IMR-90 (cell line): ENCODE measurements at regions not wholly inside any gene's neighbourhood (a gene's known extent, or its start where the extent isn't known, plus 50 kb on each side); places are given as distances from the start of the nearest gene placed in this dataset.

Experiments
- ATAC-seq: fragments of 200-7000 bp; cut with Tn5 transposase; 2 replicates; pipeline ENCODE4 v1.9.1; 2020; ENCODE audit warnings: low read depth, mild to moderate bottlenecking, moderate library complexity
- BruUV-seq: library from RNA; stranded (reverse); fragments of 400-500 nt; replicated peaks from 2 replicates; lab custom pipeline; 2021; lab: Mats Ljungman, UMichigan
- CTCF ChIA-PET: fragments of 300-600 bp; formaldehyde crosslinking; extraction: SDS; loops from one replicate; lab custom pipeline; 2021; ENCODE audit warnings: antibody characterized with exemption; lab: Yijun Ruan, JAX
- POLR2A ChIA-PET: fragments of 300-600 bp; sonication (Branson Sonifier 250); formaldehyde crosslinking; loops from one replicate; lab custom pipeline; 2022; ENCODE audit warnings: antibody characterized with exemption; ENCODE audit not compliant: unreplicated experiment; lab: Charles Lee
- DNase-seq: peaks from one replicate; pipeline ENCODE4 v3.0.0; 2013
- H2AFZ ChIP-seq: replicated peaks from 2 replicates; pipeline ENCODE3; 2013; ENCODE audit warnings: low read length, mild to moderate bottlenecking; ENCODE audit not compliant: poor library complexity
- H2AK5ac ChIP-seq: 2 replicates; pipeline ENCODE4 v1.6.1; 2013; ENCODE audit warnings: low read depth, low read length, inconsistent platforms
- H2AK9ac ChIP-seq: replicated peaks from 2 replicates; pipeline ENCODE3; 2013; ENCODE audit warnings: mild to moderate bottlenecking, low read depth, low read length, moderate library complexity; ENCODE audit not compliant: poor library complexity
- H2BK120ac ChIP-seq: 2 replicates; pipeline ENCODE4 v1.6.1; 2013; ENCODE audit warnings: low read depth, low read length, inconsistent platforms
- H2BK15ac ChIP-seq: 3 replicates; pipeline ENCODE4 v1.6.1; 2013; ENCODE audit warnings: low read depth, low read length, inconsistent platforms
- H2BK20ac ChIP-seq: 2 replicates; pipeline ENCODE4 v1.6.1; 2013; ENCODE audit warnings: low read depth, mild to moderate bottlenecking, inconsistent platforms, low read length, moderate library complexity
- H2BK5ac ChIP-seq: 2 replicates; pipeline ENCODE4 v1.6.1; 2013; ENCODE audit warnings: mild to moderate bottlenecking, low read depth, low read length, inconsistent platforms; ENCODE audit not compliant: poor library complexity, severe bottlenecking
- H3K14ac ChIP-seq: replicated peaks from 2 replicates; pipeline ENCODE4 v1.6.1; 2013; ENCODE audit warnings: low read depth, low read length, inconsistent platforms
- H3K18ac ChIP-seq: 2 replicates; pipeline ENCODE4 v1.6.1; 2013; ENCODE audit warnings: low read depth, low read length, control low read depth
- H3K23ac ChIP-seq: 2 replicates; pipeline ENCODE4 v1.6.1; 2013; ENCODE audit warnings: low read depth, low read length, inconsistent platforms
- H3K27ac ChIP-seq: 2 replicates; pipeline ENCODE4 v1.5.1; 2013; ENCODE audit warnings: mild to moderate bottlenecking, control low read depth, low read length; ENCODE audit not compliant: insufficient read depth
- H3K27me3 ChIP-seq: 2 replicates; pipeline ENCODE4 v1.6.1; 2013; ENCODE audit warnings: low read length; ENCODE audit not compliant: control insufficient read depth, insufficient read depth
- H3K36me3 ChIP-seq: 2 replicates; pipeline ENCODE4 v1.6.1; 2013; ENCODE audit warnings: low read length, mixed read lengths; ENCODE audit not compliant: control insufficient read depth, insufficient read depth
- H3K4ac ChIP-seq: 2 replicates; pipeline ENCODE4 v1.6.1; 2013; ENCODE audit warnings: low read depth, low read length, inconsistent platforms
- H3K4me1 ChIP-seq: 2 replicates; pipeline ENCODE4 v1.6.1; 2013; ENCODE audit warnings: low read length, mixed read lengths; ENCODE audit not compliant: control insufficient read depth, insufficient read depth
- H3K4me2 ChIP-seq: 2 replicates; pipeline ENCODE4 v1.6.1; 2013; ENCODE audit warnings: low read depth, mild to moderate bottlenecking, control low read depth, low read length, moderate library complexity
- H3K4me3 ChIP-seq: 2 replicates; pipeline ENCODE4 v1.5.1; 2013; ENCODE audit warnings: low read depth, mild to moderate bottlenecking, control low read depth, low read length, moderate library complexity; ENCODE audit not compliant: insufficient read depth
- H3K56ac ChIP-seq: 2 replicates; pipeline ENCODE4 v1.6.1; 2013; ENCODE audit warnings: low read length, inconsistent platforms; ENCODE audit not compliant: insufficient read depth; ENCODE audit errors: extremely low read depth
- H3K79me1 ChIP-seq, 2 experiments: 2 replicates each; pipeline ENCODE4 v1.6.1; 2013; ENCODE audit warnings: low read length in 2 of 2, inconsistent platforms in 1 of 2, low read depth in 1 of 2
- H3K9ac ChIP-seq: 2 replicates; pipeline ENCODE4 v1.6.1; 2013; ENCODE audit warnings: low read depth, low read length, control low read depth
- H3K9me1 ChIP-seq: 2 replicates; pipeline ENCODE4 v1.6.1; 2013; ENCODE audit warnings: low read length, inconsistent platforms; ENCODE audit not compliant: insufficient read depth
- H3K9me3 ChIP-seq: 2 replicates; pipeline ENCODE4 v1.6.1; 2013; ENCODE audit warnings: low read length; ENCODE audit not compliant: control insufficient read depth, insufficient read depth
- H4K20me1 ChIP-seq: 2 replicates; pipeline ENCODE4 v1.6.1; 2013; ENCODE audit warnings: low read length, inconsistent platforms; ENCODE audit not compliant: insufficient read depth
- H4K5ac ChIP-seq: 2 replicates; pipeline ENCODE4 v1.6.1; 2013; ENCODE audit warnings: mild to moderate bottlenecking, low read depth, low read length, control low read depth
- H4K8ac ChIP-seq, 2 experiments: 2 replicates each; pipeline ENCODE4 v1.6.1; 2013; ENCODE audit warnings: low read depth in 2 of 2, low read length in 2 of 2, control low read depth in 1 of 2, inconsistent platforms in 1 of 2
- H4K91ac ChIP-seq: 2 replicates; pipeline ENCODE4 v1.6.1; 2013; ENCODE audit warnings: low read depth, low read length, inconsistent platforms; ENCODE audit not compliant: insufficient read depth
- BHLHE40 ChIP-seq: fragments of 150-350 bp; IDR thresholded peaks from 2 replicates; pipeline ENCODE4 v1.6.1; 2016; ENCODE audit warnings: mild to moderate bottlenecking, low read depth, low read length
- CEBPB ChIP-seq: IDR thresholded peaks from 2 replicates; pipeline ENCODE4 v1.6.1; 2012; ENCODE audit warnings: low read depth, low read length, improper control_type of control experiment
- CHD1 ChIP-seq: IDR thresholded peaks from 2 replicates; pipeline ENCODE4 v1.6.1; 2012; ENCODE audit warnings: low read depth, low read length, improper control_type of control experiment
- CTCF ChIP-seq: conservative IDR thresholded peaks from 2 replicates; pipeline ENCODE4 v1.5.1; 2012; ENCODE audit warnings: mild to moderate bottlenecking, low read depth, low read length, improper control_type of control experiment
- FOS ChIP-seq: fragments of 150-350 bp; IDR thresholded peaks from 2 replicates; pipeline ENCODE4 v1.6.1; 2016; ENCODE audit warnings: low read depth, low read length
- MAFK ChIP-seq: IDR thresholded peaks from 2 replicates; pipeline ENCODE4 v1.6.1; 2012; ENCODE audit warnings: low read depth, low read length, improper control_type of control experiment
- MAZ ChIP-seq: IDR thresholded peaks from 2 replicates; pipeline ENCODE4 v1.6.1; 2012; ENCODE audit warnings: low read depth, mild to moderate bottlenecking, low read length, improper control_type of control experiment, moderate library complexity, borderline replicate concordance
- MXI1 ChIP-seq: IDR thresholded peaks from 2 replicates; pipeline ENCODE4 v1.6.1; 2012; ENCODE audit warnings: low read depth, mild to moderate bottlenecking, low read length, moderate library complexity, borderline replicate concordance
- NFE2L2 ChIP-seq: fragments of 150-350 bp; IDR thresholded peaks from 2 replicates; pipeline ENCODE4 v1.6.1; 2016; ENCODE audit warnings: low read depth, mild to moderate bottlenecking, low read length
- POLR2A ChIP-seq: IDR thresholded peaks from 2 replicates; pipeline ENCODE4 v1.6.1; 2012; ENCODE audit warnings: mild to moderate bottlenecking, low read depth, low read length
- RAD21 ChIP-seq: IDR thresholded peaks from 2 replicates; pipeline ENCODE4 v1.6.1; 2012; ENCODE audit warnings: low read length, improper control_type of control experiment
- RCOR1 ChIP-seq: IDR thresholded peaks from 2 replicates; pipeline ENCODE4 v1.6.1; 2012; ENCODE audit warnings: mild to moderate bottlenecking, low read length, improper control_type of control experiment; ENCODE audit not compliant: insufficient replicate concordance
- RFX5 ChIP-seq: IDR thresholded peaks from 2 replicates; pipeline ENCODE4 v1.8.0; 2012; ENCODE audit warnings: low read depth, mild to moderate bottlenecking, low read length, moderate library complexity
- SMC3 ChIP-seq: fragments of 150-350 bp; IDR thresholded peaks from 2 replicates; pipeline ENCODE4 v1.6.1; 2016; ENCODE audit warnings: low read depth, mild to moderate bottlenecking, antibody characterized with exemption, low read length, moderate library complexity
- WGBS, 2 experiments: methylation state at CpG; one replicate each; pipeline versions ENCODE4 v1.1.5 to v1.1.7; 2013; ENCODE audit warnings: missing lambda C conversion rate in 2 of 2; ENCODE audit not compliant: insufficient read length in 1 of 2; ENCODE audit errors: extremely low coverage in 2 of 2; 5-methylcytosine and 5-hydroxymethylcytosine counted together
- dilution Hi-C: fragments of 300-500 bp; cut with HindIII; formaldehyde crosslinking; loops from one replicate; pipeline ENCODE4 v1.14.3; 2018; ENCODE audit warnings: low sequenced_read_pairs; ENCODE audit not compliant: unreplicated experiment
- in situ Hi-C: fragments of 300-500 bp; cut with MboI; formaldehyde crosslinking; loops from 3 replicates; pipeline ENCODE4 v1.14.3; 2019; ENCODE audit warnings: low sequenced_read_pairs, inconsistent platforms, mixed read lengths
- intact Hi-C: fragments of 100-400 bp; cut with micrococcal nuclease; formaldehyde crosslinking; loops from 2 replicates; pipeline ENCODE4 v1.10.0; 2022
- TF ChIP-seq, protein P1 (sequence below): fragments of 150-350 bp; IDR thresholded peaks from 2 replicates; pipeline ENCODE4 v1.6.1; 2016; ENCODE audit warnings: low read depth, mild to moderate bottlenecking, low read length, moderate library complexity, borderline replicate concordance
- TF ChIP-seq, protein P2 (sequence below): fragments of 150-350 bp; IDR thresholded peaks from 2 replicates; pipeline ENCODE4 v1.6.1; 2017; ENCODE audit warnings: mild to moderate bottlenecking, antibody characterized with exemption, low read length, low read depth

DNA sequence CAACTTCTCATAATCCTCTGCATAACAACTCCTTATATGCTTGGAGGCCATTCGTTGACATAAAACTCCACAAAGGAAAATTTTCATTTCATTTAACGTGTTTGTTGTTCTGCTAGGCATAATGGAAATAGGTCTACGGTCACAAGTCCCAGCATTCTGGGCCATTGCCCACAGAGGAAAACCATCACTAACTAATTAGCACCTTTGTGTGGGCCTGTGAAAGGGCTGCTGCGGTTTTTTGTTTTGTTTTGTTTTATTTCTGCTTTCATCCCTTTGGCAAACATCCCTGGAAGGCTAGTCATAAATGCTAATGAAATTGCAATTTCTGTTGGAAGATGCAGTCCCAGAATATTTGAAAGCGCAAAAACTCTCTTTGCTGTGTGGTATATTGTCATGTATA lies 180.3 kb downstream of the RMST start:
- Histone ChIP-seq H3K27me3 (no peaks in the 10 kb centered on the region), H2AK5ac (no peak overlapping the region), H3K56ac (no peak overlapping the region), H2BK120ac (no peak overlapping the region), H3K23ac (no peak overlapping the region), H3K18ac (no peak overlapping the region), H2BK20ac (no peak overlapping the region), H3K9me3 (peaks cover 9% of the 10 kb centered on the region; the same call in 1 of the 2 replicates), H4K5ac (no peak overlapping the region), H3K14ac (no peak overlapping the region), H4K91ac (no peak overlapping the region), H3K27ac (no peak overlapping the region), H3K79me1 (no peaks in the 10 kb centered on the region), H3K9me1 (no peaks in the 10 kb centered on the region), H3K36me3 (no peaks in the 10 kb centered on the region), H3K9ac (no peak overlapping the region), H3K4me2 (no peak overlapping the region), H2BK15ac (no peak overlapping the region), H2AK9ac (no peak overlapping the region), H2BK5ac (no peak overlapping the region), H3K4me1 (no peaks in the 10 kb centered on the region), H4K8ac (no peak overlapping the region), H3K4ac (no peak overlapping the region), H2AFZ (no peak overlapping the region), H3K4me3 (no peak overlapping the region), H4K20me1 (no peaks in the 10 kb centered on the region)
- POLR2A ChIA-PET = no interaction called here
- CTCF ChIA-PET = no interaction called here
- BruUV-seq = no TSS peak
- DNase-seq (no peak), ATAC-seq (no peak)
- TF ChIP-seq MAFK (no peak), RCOR1 (no peak), CEBPB (no peak), POLR2A (no peak), FOS (no peak), MXI1 (no peak), MAZ (no peak), CTCF (no peak), BHLHE40 (no peak), NFE2L2 (no peak), CHD1 (no peak), SMC3 (no peak), RFX5 (no peak), RAD21 (no peak)
- TF ChIP-seq, protein P1, sequence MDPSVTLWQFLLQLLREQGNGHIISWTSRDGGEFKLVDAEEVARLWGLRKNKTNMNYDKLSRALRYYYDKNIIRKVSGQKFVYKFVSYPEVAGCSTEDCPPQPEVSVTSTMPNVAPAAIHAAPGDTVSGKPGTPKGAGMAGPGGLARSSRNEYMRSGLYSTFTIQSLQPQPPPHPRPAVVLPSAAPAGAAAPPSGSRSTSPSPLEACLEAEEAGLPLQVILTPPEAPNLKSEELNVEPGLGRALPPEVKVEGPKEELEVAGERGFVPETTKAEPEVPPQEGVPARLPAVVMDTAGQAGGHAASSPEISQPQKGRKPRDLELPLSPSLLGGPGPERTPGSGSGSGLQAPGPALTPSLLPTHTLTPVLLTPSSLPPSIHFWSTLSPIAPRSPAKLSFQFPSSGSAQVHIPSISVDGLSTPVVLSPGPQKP = no peak
- TF ChIP-seq, protein P2, sequence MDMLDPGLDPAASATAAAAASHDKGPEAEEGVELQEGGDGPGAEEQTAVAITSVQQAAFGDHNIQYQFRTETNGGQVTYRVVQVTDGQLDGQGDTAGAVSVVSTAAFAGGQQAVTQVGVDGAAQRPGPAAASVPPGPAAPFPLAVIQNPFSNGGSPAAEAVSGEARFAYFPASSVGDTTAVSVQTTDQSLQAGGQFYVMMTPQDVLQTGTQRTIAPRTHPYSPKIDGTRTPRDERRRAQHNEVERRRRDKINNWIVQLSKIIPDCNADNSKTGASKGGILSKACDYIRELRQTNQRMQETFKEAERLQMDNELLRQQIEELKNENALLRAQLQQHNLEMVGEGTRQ = no peak
- in situ Hi-C loops (no loop called here), dilution Hi-C loops (no loop called here), intact Hi-C loops (no loop called here)
- no CpG with 5 or more reads among the region's 5 CpGs for WGBS, 2 experiments
